ENCODE measurements at regions not wholly inside any gene's neighbourhood (a gene's known extent, or its start where the extent isn't known, plus 50 kb on each side); places are given as distances from the start of the nearest gene placed in this dataset.
"Not testable (repeated sequence)": the region's sequence is repeated elsewhere in the genome, so short reads cannot be mapped to it uniquely, and the experiment has no call there.

DNA sequence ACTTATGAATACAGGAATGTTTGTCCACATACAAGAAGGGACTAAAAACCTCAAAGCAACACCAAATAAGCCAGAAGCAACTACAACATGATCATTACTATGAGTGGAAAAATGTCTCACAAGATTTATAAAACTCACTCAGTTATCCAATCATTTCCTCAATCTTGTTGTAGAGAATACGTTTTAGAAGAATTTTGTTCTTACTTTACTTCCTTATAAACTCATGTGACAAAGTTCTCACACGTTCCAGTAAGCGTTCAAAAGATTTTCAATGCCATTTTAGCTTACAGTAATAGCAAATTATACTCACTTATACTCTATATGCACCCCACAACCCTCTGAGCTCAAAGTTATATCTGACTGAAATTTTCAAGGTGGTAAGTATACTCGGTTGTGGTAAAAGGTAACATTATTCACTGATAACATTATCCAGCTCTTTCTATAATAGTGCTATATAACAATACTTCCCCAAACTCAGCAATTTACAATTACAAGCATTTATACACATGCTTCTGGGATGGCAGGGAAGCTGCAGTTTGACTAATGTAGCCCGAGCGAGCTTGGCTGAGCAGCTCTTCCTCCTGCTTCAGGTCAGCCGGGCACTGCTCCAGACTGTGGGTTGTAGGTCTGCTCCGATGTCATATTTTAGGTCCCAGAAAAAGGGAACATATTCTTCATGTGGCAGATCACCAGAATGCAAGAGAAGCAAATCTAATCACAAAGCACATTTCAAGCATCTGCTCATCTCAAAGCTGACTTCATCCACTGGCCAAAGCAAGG is 226.3 kb downstream of the RCHY1 start:
- no peaks in the 10 kb centered on the region for H3K9me3 Mint-ChIP-seq

GRCh38 chr4:75285837-75286236 is 228.4 kb downstream of the RCHY1 start:
- no peak overlapping the region for H3K27ac Mint-ChIP-seq
- H3K9me3 Mint-ChIP-seq = no peaks in the 10 kb centered on the region
- no peaks in the 10 kb centered on the region for H3K36me3 Mint-ChIP-seq
- no peak overlapping the region for H3K4me3 Mint-ChIP-seq
- peaks cover 29% of the 10 kb centered on the region for H3K4me1 Mint-ChIP-seq (ENCODE audit: unreplicated experiment)
- no peaks in the 10 kb centered on the region for H3K27me3 Mint-ChIP-seq
- no peak for TF ChIP-seq CTCF (conservative IDR thresholded peaks at IDR 0.05)
- no peak for DNase-seq (ENCODE audit: extremely low spot score, unreplicated experiment)

More for the DNA sequence above, 226.3 kb downstream of the RCHY1 start:
- no peaks in the 10 kb centered on the region for H3K36me3 Mint-ChIP-seq
- DNase-seq (ENCODE audit: extremely low spot score, unreplicated experiment) = no peak
- peaks cover 24% of the 10 kb centered on the region for H3K4me1 Mint-ChIP-seq (ENCODE audit: unreplicated experiment)
- no peak overlapping the region for H3K27ac Mint-ChIP-seq
- no peaks in the 10 kb centered on the region for H3K27me3 Mint-ChIP-seq
- TF ChIP-seq CTCF (conservative IDR thresholded peaks at IDR 0.05) = no peak
- no peak overlapping the region for H3K4me3 Mint-ChIP-seq

DNA sequence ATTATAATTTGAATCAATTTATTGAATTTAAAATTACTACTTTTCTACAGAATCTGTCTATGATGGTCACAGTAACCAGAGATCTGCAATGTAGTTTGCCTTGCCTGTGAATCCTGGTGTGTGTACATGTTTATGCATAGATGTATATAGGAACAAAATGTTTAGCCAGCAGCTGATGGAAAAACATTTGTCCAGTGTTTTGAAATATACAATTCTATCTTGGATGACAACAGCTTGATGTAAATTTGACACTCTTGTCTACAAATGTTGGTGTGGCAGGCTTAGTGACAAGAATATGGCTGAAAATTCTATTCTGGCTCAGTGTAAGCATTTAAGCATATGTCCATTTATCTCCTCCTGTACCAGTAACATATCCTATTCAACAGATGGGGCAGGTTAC is 229.4 kb downstream of the RCHY1 start:
- no peaks in the 10 kb centered on the region for H3K9me3 Mint-ChIP-seq
- no peak for TF ChIP-seq CTCF (conservative IDR thresholded peaks at IDR 0.05)
- H3K27ac Mint-ChIP-seq = no peak overlapping the region
- DNase-seq (ENCODE audit: extremely low spot score, unreplicated experiment) = no peak
- no peaks in the 10 kb centered on the region for H3K27me3 Mint-ChIP-seq
- peaks cover 19% of the 10 kb centered on the region for H3K4me1 Mint-ChIP-seq (ENCODE audit: unreplicated experiment)
- H3K36me3 Mint-ChIP-seq = no peaks in the 10 kb centered on the region
- H3K4me3 Mint-ChIP-seq = no peak overlapping the region

DNA sequence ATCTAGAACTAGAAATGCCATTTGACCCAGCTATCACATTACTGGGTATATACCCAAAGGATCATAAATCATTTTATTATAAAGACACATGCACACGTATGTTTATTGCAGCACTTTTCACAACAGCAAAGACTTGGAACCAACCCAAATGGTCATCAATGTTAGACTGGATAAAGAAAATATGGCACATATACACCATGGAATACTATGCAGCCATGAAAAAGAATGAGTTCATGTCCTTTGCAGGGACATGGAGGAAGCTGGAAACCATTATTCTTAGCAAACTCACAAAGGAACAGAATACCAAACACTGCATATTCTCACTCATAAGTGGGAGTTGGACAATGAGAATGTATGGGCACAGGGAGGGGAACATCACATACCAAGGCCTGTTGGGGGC is 233.7 kb downstream of the RCHY1 start:
- not testable (repeated sequence) for DNase-seq (ENCODE audit: extremely low spot score, unreplicated experiment); H3K4me3 Mint-ChIP-seq; H3K4me1 Mint-ChIP-seq (ENCODE audit: unreplicated experiment); H3K27me3 Mint-ChIP-seq; H3K9me3 Mint-ChIP-seq; H3K27ac Mint-ChIP-seq; H3K36me3 Mint-ChIP-seq

DNA sequence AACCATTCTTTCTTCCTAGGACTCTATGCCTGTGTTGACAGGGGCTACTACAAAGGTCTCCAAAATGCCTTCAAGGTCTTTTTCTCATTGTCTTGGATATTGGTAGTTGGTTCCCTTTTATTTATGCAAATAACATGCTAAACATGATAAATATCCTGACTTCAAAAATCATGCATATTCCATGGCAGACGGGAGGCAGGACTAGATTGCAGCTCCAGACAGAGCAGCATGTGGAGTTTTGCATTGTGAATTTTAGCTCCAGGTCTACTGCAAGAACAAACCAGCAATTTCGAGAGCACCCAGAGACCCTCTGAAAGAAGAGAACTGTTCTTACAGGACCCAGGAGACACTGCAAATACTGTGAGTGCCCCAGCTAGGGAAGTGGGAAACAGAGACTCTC is 254.9 kb downstream of the RCHY1 start:
- H3K36me3 Mint-ChIP-seq = no peaks in the 10 kb centered on the region
- peaks cover 5% of the 10 kb centered on the region for H3K27me3 Mint-ChIP-seq
- no peak for TF ChIP-seq CTCF (conservative IDR thresholded peaks at IDR 0.05)
- no peak overlapping the region for H3K4me3 Mint-ChIP-seq
- H3K27ac Mint-ChIP-seq = no peak overlapping the region
- no peak for DNase-seq (ENCODE audit: extremely low spot score, unreplicated experiment)
- H3K4me1 Mint-ChIP-seq (ENCODE audit: unreplicated experiment) = no peaks in the 10 kb centered on the region
- no peaks in the 10 kb centered on the region for H3K9me3 Mint-ChIP-seq

GRCh38 chr4:75255261-75255660 is 258.9 kb downstream of the RCHY1 start:
- DNase-seq (ENCODE audit: extremely low spot score, unreplicated experiment) = no peak
- Mint-ChIP-seq H3K4me3 (no peak overlapping the region), H3K9me3 (peaks cover 4% of the 10 kb centered on the region), H3K36me3 (no peaks in the 10 kb centered on the region), H3K4me1 (ENCODE audit: unreplicated experiment) (no peaks in the 10 kb centered on the region), H3K27ac (no peak overlapping the region), H3K27me3 (peaks cover 5% of the 10 kb centered on the region)
- no peak for TF ChIP-seq CTCF (conservative IDR thresholded peaks at IDR 0.05)
